Activated CD4-positive, alpha-beta T cell treated with anti-CD3 and anti-CD28 coated beads, Interleukin-2, Interleukin-4, amounts not matched to agents 100 ng/mL and 50 ng/mL, durations not matched to agents 16 hours and 8 hours (primary cell): ENCODE measurements at regions not wholly inside any gene's neighbourhood (a gene's known extent, or its start where the extent isn't known, plus 50 kb on each side); places are given as distances from the start of the nearest gene placed in this dataset.
"Not testable (repeated sequence)": the region's sequence is repeated elsewhere in the genome, so short reads cannot be mapped to it uniquely, and the experiment has no call there.

Experiments used
- DNase-seq: peaks from one replicate; pipeline ENCODE4 v3.0.0-alpha.2; 2020; ENCODE audit warnings: low spot score

DNA sequence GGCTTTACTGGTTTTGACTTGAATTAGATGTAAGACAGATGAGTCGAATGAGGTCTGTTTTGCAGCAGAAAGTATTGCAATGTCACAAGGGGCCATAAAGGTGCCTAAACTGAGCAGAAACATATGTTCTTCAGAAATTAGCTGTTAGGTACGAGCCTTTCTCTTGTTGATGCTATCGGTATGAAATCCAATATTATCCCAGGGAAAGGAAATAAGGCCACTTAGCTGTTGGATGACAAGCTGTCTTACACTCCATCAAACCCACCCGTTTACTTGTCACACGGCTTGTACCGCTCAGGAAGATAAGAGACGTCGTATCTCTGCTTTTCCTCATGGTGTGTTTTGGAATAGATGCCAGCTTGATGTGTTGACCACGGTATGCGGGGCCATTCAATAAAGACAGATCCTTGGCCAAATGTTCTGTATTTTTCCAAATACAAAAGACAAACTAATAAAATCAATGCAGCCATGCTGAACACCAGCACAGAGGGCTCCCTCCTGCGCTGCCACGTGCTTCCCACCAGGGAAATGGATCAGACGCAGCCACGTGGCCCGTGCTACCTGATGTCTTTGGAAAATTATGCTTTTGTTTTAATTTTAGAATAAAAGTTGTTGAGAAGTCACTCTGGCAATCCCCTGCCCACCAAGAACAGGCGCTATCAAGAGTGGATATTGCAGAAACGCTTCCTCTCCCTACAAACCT, 255.9 kb upstream of the SULF2 start:
- no peak for DNase-seq

DNA sequence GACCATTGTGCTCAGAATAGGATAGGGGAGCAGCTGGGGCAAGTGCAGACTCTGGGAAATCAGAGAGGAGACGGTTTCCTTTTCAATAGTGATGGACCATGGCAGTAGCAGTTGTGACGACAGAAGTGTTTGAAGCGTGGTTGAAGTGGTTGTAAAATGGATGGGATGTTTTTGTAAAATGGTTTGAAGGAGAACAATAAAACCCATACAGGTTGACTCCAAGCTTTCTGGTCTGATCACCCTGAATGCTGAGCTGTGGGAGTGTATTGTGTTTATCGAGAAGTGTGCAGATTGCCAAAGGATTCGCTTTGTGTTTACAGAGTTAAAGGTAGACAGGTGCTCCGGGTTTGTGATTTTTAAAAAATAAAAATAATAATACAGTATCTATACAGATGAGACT, 255.2 kb upstream of the SULF2 start:
- no peak for DNase-seq

DNA sequence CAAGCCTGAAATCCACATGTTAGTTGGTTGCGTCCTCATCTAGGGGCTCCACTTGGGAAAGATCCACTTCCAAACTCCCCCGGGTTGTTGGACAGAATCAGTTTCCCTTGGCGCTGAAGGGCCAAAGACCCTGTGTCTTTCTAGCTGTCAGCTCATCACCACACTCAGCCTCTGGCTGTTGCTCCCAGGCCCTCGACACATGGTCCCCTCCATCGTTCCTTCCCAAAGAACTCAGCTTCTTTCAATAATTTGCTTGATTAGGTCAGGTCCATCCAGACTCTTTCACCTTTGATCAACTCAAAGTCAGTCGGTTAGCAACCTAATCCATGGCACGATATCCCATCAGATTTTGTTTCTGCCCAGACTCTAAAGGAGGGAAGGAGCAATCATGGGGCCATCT, 254.8 kb upstream of the SULF2 start:
- no peak for DNase-seq

DNA sequence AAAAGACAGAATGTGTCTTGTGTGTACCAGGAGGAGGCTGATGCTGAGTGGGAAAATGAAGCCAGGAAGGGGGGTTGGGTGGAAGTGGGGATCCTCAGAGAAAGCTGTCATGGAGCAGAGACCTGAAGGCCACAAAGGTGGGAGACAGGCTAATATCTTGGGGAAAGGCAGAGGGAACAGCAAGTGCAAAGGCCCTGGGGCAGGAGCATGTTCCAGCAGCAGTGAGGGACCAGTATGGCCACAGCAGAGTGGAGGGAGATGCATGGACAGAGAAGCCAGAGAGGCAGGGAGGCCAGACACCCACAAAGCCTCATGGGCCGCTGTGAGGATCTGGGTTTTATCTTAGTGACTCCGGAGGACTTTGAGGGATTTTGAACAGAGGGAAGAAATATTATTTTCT, 254.2 kb upstream of the SULF2 start:
- no peak for DNase-seq

DNA sequence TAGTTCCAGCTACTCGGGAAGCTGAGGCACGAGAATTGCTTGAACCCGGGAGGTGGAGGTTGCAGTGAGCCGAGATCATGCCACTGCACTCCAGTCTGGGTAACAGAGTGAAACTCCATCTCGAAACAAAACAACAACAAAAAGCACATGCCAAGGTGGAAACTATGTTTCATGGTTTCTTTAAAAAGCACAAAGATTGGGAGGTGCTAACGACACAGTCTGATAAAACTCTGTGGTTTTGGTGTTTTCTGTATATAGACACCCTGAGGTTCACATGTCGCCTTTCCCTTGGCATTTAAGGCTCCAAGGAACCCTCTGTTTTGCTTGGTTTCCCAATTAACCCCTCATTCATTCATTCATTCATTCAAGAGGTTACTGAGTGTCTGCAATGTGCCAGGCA, 253.4 kb upstream of the SULF2 start:
- no peak for DNase-seq

DNA sequence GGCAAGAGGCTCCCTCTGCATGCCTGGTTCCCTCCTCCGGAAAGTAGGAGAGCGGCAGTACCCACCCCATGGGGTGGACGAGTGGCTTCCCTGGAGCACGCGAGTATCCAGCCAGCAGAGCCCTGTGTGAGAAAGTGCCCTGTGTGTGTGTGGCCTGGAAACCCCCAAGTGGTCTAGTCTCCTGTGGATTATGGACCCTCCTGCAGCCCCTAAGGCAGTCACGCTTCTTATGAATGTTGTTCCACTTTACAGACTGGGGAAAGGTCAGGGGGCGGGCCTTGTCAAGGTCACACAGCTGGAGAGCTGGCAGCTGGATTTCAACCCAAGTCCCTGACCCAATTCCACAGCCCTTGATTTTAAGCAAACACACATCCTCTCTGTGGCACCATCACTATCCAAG, 252.5 kb upstream of the SULF2 start:
- not testable (repeated sequence) for DNase-seq

DNA sequence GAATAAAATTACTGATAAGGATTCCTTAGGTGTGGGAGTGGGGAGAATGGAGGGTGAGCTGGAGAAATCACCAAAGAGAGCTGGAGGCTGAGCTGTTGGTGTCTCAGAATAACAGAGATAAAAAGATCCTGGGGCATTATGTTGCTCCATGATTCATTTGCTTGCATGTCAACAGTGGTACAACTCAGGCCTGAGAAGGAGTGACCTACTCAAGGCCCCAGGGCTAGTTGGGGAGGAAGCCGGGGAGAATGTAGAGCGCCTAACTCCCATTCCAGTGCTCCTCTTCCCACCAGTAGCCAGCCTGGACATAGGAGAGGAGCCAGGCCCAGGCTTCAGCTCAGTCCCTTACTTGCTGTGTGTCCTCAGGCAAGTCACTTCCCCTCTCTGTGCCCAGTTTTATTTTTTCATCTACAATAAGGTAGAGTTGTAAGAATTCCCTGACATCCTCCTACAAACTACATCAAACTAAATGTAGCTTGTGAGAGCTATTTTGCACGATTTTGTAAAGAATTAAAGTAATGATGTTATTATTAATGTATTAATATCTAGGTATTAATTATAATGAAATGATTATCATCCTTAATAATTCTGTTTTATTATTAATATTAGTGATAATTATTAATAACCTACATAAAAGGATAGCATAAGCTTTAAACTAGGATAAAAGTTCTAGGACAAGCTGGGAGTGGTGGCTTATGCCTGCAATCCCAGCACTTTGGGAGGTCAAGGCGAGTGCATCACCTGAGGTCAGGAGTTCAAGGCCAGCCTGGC, 250.9 kb upstream of the SULF2 start:
- DNase-seq = no peak

DNA sequence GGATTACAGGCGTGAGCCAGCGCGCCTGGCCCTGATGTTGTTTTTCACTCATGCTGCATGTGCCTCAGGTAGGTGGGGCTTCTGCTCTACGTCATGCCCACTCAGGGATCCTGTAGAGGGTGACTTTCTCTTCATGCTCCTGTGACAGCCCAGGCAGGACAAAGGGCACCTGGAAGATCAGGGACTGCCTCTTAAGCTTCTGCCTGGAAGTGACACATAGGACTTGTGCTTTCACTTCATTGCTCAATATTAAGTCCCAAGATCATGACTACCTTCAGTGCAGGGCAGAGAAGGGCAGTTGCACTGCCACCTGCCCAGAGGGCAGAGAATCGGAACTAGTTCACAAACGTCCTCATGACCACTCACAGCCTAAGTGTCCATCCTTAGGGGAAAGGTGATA, 249.5 kb upstream of the SULF2 start:
- DNase-seq = no peak

DNA sequence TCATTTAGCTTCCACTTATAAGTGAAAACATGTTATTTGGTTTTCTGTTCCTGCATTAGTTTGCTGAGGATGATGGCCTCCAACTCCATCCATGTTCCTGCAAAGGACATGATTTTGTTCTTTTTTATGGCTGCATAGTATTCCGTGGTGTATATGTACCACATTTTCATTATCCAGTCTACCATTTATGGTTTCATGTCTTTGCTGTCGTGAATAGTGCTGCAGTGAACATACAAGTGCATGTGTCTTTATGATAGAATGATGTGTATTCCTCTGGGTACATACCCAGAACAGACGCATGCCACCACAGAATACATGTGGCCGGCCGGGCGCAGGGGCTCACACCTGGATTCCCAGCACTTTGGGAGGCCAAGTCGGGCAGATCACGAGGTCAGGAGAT, 247.7 kb upstream of the SULF2 start:
- not testable (repeated sequence) for DNase-seq

DNA sequence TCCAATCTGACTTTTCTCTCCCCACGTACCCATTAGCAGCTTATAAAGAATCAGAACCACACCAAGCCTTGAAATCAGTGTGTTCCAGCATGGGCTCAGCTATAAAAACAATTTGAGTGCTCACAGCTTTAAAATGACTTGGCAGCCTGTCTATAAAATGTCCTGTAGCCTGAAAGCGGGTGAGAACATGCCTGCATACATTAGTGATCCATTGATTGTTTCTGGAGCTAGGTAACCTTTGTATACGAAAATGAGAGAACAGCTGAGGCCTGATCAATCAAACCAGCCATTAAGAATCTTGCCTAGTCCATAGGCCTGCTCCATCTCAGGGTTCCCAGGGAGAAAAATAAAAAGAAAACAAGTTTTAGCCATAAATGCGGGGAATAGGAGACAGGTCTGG, 245.8 kb upstream of the SULF2 start:
- no peak for DNase-seq

DNA sequence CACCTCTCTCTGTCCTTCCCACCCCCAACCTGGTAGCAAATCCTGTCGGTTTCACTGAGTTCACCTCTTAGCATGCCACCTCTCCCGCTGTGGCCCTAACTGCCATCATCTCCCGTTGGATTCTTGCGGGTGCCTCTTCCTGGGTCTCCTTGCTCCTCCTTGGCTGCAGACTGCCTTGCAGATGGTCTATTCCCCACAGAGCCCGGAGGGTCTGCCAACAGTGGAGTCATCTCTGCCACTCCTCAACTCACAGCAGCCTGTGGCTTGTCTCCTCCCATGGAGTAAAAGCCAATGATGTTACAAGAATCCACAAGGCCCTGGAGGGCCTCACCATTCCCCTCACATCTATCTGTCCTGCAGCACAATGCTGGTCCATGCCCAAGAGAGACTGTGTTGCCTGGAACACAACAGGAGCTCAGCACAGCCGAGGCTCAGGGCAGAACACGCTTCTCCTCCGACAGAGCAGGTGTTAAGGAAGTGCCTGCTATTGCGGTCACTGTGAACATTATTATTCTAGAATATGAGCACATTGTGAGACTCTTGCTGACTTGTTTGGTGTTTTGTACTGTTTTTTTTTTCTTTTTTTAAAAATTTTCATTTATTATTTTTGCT, 241.8 kb upstream of the SULF2 start:
- DNase-seq = no peak

DNA sequence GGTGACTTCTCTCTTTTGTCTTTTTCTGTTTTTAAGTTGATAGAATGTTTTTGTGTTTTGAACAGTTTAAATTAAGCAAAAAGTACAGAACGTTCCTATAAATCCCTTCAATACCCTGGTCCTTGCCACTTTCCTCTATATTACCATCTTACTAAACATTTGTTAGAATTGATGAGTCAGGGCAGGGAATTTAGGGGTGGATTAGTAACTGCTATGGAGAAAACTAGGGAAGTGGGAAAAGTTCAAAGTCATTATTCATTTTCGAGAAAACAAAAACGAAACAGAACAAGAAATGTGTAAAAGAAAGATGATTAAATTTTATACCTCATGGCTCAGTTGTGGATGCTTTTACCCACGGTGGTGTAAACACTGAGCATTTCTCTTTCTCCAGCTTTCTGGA, 240.4 kb upstream of the SULF2 start:
- DNase-seq = no peak

DNA sequence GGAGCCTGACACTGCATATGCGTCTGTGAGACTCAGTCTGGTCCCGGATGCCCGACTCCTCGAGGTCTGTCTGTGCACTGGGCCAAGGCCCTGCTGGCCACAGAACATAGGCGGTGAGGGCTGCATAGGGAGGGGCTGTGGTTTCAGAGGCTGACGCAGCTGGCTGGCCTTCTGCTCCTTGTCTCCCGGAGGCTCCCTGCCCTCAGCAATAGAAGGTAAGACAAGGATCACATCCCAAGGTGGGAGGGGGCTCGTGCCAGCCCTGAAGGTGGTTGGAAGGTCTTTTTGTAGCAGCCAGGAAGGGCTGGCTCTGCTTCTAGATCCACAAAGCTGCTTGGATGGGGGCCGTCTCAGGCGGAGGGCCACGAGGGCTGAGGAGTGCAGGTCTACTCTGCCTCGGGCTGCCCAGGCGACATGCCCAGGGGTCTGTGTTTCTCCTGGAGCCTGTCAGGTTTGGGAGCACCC, 239.8 kb upstream of the SULF2 start:
- no peak for DNase-seq

DNA sequence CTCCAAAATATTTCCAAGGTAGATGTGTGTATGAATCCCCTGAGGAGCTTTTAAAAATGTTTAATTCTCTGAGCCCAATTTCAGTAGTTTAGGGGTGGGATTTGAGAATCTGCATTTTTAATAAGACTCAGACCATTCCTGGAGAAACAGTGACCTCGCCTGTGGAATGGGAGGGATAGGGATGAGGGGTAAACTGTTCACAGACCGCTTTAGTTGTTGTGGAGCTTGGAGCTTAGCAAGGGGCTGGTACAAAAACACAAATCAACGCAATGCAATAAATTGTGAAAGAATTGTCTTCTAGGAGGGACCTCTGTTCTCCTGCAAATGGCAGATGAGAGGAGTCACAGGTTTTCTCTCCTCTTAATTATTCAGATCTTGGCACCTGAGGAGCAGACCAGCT, 239.3 kb upstream of the SULF2 start:
- no peak for DNase-seq

DNA sequence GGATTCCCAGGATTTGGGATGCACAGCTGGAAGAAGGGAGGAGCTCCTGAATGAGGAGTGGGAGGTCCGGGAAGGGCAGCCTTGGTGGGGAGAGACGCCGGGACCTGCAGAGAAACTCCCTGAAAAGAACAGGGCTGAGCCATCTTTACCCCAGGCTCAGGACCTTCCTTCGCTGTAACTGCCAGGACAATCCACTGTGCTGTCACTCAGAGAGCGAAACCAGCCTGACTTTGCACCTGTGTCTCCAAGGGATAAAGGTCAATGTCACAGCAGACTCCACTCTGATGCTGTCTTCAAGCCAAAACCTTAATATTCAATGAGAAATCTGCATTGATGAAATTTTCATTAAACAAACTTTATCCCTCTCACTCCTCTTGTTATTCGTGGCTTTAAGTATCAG, 235.4 kb upstream of the SULF2 start:
- DNase-seq = not testable (repeated sequence)

DNA sequence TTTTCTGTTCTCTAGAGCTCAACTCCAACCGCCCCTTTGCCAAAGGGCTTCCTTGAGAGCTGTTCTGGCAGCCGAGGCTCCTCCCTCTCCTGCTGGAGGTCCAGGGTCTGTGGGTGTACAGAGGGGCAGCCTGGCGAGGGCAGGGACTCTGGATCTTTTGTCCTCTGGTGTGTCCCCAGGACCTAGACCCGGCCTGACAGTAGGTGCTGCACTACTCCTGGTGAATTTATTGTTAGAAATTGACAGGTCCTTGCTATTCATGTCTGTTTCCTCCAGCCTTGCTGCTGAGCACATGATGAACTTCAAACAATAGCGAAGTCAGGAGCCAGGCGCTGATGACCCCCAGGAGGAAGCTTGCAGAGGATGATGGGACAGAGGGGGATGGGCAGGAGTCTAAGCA, 234.7 kb upstream of the SULF2 start:
- no peak for DNase-seq

DNA sequence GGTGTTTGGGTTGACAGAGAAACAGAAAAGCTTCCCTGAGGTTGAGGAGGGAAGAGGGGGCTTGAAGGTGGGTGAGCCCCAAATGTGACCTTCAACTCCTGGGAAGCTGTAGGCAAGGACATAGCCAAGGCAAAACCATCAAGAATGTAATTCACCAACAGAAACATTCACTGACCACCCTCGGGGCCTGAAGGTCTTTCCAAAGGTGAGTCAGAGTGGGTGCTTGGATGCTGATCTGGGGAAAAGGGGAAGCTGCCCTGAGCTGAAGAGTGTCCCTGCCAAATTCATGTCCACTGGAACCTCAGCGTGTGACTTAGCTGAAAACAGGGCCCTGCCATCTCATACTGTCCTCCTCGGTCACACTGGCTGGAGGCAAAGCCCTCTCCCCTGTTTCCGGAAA, 234.2 kb upstream of the SULF2 start:
- DNase-seq = no peak

DNA sequence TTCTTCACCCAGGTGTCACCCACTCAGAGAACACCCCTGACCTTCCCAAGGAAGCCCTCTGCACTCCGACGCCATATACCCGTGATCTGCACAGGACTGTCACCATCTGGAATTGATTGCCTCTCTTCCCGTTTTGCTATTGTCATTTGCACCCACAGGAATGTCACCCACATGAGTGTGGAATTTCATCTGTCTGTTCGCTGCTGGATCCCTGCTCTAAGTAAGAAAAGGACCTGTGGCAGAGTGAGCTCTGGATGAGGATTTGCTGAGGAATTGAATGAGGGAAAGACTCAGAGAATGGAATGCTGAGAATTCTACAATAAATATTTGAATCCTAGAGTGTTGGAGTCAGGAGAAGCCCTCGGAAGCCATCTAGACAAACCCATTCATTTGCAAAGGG, 233.6 kb upstream of the SULF2 start:
- not testable (repeated sequence) for DNase-seq

DNA sequence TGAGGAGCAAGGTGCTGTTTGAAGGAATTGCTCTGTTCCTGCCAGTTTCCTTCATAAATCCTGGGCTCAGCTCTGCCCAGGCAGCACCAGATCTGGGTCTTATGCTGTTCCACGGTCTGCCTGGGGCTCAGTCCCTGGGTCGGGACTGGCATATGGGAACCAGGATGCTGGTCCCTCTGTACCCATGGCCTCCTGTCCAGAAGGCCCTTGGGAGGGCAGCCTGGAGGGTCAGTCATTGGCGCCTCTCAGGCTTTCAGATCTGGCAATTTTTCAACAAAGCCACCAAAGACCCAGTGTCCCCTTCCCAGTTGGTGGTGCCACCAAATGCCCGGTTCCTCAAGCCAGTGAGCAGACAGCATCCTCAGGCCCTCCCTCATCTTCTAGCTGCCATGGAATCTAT, 232.7 kb upstream of the SULF2 start:
- DNase-seq = no peak

DNA sequence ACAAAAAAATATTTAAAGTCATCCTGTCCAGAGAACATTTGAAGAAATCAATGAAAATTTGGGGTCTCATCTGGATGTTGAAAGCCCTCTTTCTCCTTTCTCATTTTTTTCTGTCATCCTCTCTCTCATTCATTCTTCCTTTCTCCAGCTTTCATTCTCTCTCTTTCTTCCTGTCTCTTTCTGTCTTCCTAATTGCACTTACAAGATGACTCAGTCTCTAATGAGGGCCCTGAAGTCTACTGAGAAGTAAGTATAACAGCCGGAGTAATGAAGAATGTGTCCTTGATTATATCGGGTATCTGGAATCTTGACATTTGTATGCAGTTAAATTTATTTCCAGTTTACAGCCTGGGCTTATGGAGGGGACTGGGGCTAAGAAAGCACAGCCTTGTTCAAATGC, 232.2 kb upstream of the SULF2 start:
- DNase-seq = no peak

DNA sequence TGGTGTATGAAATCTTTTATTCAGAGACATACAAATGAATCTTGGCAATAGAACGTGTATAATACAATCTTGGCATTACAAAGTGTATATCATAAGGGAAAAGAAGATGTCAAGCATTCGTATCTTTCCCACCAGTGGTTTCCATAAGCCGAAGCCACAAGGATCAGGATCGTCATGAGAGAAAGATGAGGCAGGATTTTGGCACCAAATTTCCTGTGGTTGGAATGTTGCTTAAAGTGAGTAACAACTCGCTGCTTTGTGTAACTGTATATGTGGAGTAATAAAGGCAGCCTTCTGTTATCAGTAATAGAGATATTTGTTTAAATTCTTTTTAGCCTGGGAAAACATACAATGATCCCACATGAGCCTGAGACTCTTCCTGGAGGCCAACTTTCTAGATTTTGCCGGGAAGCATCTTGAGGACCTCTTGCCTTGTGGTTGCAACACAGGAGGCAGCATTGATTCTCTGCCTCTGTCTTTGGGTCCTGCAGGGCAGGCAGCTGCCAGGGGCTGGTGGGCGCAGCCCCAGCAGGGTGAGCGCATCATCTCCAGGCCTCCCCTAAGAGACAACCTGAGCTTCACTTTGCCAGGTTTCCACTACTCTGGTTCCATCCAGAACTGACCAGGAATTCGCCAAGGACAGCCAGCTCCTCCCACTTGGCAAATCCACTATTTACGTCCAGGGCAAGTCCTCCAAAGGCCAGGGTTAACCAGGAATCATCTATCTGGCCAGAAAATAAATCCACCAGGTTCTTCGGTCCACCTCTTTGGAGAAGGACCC, 230.9 kb upstream of the SULF2 start:
- DNase-seq = no peak

DNA sequence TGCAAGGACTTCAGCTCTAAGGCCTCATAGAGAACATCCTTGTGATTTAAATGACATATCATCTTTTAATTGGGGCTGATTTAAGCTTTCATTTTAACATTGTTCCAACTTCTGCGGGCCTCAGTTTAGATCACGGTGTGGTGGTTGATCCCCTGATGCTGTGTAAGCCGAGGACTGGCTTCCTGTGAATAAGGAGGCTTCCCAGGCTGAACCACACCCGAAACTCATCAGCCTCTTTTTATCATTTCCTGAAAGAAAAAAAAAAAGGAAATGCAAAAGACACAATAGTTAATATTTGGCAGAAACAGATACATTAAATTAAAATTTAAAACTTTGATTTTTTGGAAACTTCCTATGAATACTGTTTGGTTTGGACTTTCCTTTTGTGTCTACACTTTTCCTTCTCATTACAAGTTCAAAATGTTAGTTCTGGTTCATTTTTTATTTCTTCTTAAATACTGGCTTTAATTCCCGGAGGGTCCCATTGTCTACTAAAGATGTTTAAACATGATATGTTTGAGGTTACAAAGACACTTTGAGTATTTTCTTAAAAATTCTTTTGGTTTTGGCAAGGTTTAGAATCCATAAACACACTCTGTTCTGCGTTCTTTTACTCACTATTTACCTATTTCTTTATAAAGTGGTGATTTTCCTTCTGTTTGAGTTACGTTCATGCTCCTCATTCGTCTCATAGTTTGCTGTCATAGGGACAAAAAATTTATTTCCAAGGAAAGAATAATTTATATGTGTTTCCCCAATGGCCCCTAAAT, 230.0 kb upstream of the SULF2 start:
- no peak for DNase-seq
